Panc1 (cell line): ENCODE measurements at regions not wholly inside any gene's neighbourhood (a gene's known extent, or its start where the extent isn't known, plus 50 kb on each side); places are given as distances from the start of the nearest gene placed in this dataset.
"Not testable (repeated sequence)": the region's sequence is repeated elsewhere in the genome, so short reads cannot be mapped to it uniquely, and the experiment has no call there.

ENCODE experiments used
- CTCF ChIP-seq: fragments of 450-650 bp; IDR thresholded peaks from 2 replicates; pipeline ENCODE4 v1.5.1; 2017; ENCODE audit warnings: mild to moderate bottlenecking
- POLR2AphosphoS5 ChIP-seq: IDR thresholded peaks from 2 replicates; pipeline ENCODE4 v1.6.1; 2012; ENCODE audit warnings: mild to moderate bottlenecking, low read depth, low read length, moderate library complexity
- REST ChIP-seq, 2 experiments: IDR thresholded peaks; 2 replicates each; pipeline ENCODE4 v1.6.1; 2011 to 2012; ENCODE audit warnings: low read depth in 2 of 2, control low read depth in 1 of 2, low read length in 1 of 2, mild to moderate bottlenecking in 1 of 2, moderate library complexity in 1 of 2; ENCODE audit not compliant: insufficient read depth in 1 of 2
- SIN3A ChIP-seq: IDR thresholded peaks from 2 replicates; pipeline ENCODE4 v1.6.1; 2012; ENCODE audit warnings: low read depth, mild to moderate bottlenecking, low read length, moderate library complexity, borderline replicate concordance; ENCODE audit not compliant: insufficient read depth
- TCF7L2 ChIP-seq: IDR thresholded peaks from 2 replicates; pipeline ENCODE4 v1.6.1; 2011; ENCODE audit warnings: mild to moderate bottlenecking, low read depth, low read length, inconsistent platforms

GRCh38 chr11:3538220-3538619 lies 103.6 kb downstream of the ART5 start:
- not testable (repeated sequence) for TF ChIP-seq CTCF; REST (IDR thresholded peaks at IDR 0.05; ENCODE audit: insufficient read depth in 1 of 2, low read depth in 2 of 2, low read length in 1 of 2); POLR2AphosphoS5; TCF7L2; SIN3A
